Colon (tissue), 2 donors: ENCODE measurements at regions not wholly inside any gene's neighbourhood (a gene's known extent, or its start where the extent isn't known, plus 50 kb on each side); places are given as distances from the start of the nearest gene placed in this dataset.
"Not testable (repeated sequence)": the region's sequence is repeated elsewhere in the genome, so short reads cannot be mapped to it uniquely, and the experiment has no call there.

ENCODE experiments used
- FAIRE-seq: peaks from 2 replicates; lab custom pipeline; 2012; peaks lifted over from hg19 to GRCh38; lab: Jason Lieb, UNC
- donor health status: control.
- donor health status: control.

DNA sequence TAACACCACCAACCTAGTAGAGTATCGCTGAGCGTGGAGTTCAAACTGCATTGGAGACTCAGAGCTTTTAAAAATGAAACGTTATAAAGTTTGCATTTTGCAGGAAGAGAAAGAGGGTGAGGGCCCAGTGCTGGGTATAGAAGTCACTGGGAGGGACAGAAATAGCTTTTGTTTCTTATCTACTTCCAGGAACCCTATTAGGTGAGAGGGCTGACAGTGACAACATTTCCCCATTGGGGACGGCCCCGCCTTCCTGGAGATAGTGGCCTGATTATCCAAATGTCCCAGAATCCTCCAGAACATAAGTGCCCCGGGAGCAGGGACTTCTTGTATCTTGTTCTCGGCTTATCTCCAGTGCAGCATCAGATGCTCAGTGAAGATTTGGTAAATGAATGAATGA, 574.9 kb downstream of the PTPRU start:
- no peak for FAIRE-seq

DNA sequence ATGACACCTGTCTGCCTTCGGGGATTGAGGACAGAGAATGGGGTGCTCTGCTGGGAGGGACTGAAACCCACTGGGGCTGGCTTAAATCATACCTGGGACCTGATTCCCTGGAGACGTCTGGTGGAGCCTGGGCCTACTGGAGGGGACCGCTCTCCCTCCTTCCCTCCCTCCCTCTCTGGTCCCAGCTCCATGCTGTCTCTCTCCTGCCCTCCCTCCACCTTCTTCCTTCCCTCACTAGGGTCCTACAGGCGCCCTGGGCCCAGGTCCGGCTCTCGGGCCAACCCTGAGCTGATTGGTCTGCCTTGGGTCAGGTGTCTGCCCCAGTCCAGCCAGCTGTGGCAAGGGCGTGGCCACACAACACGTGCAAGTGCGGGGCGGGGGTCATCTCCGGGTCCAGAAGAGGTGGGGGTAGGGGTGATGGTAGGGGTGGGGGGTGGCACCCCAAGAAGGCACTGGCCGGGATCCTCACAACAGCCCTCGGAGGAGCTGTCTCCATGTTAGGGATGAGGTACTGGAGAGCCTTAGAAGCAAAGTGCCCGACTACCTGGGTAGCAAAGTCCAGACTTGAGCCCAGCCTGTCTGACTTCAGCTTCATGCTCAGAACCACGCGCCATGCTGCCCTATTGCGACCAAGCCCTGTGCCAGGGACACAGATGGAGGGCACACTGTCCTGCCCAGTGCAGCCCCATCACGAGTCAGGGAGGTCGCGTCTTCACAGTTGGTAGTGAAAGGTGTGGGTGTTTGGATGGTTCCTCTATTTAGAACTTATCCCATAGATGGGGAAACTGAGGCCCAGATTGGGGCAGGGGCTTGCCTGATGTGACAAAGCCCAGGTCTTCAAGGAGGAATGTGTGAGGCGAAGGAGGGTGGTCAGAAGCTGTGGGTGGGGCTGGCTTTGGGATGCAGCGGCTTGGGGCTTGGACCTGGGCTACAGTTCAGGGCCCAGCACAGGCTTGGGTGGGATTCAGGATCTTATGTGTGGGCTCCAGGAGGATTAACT, 574.1 kb downstream of the PTPRU start:
- FAIRE-seq = no peak

DNA sequence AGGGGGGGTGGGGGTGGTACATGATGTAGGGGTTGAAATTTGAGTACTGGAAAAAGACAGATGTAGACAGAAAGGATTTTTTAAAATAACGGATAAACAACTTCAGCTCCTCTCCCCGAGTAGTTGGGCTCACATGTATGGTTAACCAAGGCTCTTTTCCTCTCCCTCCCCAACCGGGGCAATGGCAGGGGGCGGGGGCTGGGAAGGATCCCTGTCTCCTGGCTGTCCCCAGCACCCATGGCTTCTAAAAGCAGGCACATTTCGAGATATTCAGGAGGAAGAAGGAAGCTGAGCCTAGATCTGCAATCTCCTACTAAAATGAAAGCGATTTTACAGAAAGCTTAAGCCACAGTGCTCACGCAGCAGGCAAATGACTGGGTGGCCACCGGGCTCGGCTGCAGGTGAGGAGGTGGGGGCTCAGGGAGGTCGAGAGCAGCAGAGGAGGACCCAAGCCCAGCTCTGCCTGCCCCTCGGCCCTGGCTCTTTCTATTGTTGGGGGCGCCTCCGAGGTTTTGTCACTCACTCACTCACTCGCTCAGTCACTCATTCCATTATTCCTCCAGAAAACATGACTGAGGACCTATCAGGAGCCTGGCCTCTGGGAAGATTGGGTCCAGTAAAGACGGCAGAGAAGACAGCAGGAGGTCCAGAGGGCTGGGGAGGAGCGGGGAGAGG, 573.3 kb downstream of the PTPRU start:
- FAIRE-seq = no peak

DNA sequence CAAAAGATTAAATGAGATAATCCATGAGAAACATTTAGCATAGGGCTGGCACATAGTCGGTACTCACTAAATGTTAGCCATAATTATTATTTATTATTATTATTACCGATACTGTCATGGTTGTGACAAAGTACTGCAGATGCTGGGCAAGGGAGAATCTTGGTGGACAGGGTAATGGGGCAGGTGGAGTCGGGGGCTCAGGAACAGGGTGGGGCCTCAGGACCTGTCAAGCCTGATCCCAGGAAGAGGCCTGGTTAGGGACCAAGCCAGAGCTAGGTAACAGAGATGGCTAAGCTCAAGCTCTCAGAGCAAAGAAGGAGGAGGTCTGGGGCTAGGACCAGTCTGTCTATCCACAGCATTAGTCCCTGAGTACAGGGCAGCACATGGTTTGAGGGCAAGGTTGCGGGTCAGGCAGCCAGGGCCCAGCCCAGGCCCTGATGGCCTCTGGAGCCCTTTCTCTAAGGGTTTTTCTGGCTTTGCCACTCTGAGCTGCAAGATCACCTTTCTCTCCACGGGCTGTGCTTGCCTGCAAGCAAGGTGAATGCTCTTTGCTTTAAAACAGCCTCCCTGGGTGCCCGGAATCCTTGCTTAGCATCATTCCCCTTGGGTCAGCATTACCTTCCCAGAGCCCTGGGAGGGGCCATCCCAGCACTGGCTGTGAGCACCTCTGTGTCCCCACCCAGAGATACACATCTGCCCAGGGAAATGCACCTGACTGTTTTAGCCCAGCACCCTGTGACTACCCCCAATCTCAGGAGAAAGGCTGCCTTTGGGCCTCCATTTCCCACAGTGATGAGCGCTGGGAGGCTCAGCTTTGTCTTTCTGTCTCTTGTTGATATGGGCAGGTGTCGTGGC, 572.0 kb downstream of the PTPRU start:
- FAIRE-seq = no peak

DNA sequence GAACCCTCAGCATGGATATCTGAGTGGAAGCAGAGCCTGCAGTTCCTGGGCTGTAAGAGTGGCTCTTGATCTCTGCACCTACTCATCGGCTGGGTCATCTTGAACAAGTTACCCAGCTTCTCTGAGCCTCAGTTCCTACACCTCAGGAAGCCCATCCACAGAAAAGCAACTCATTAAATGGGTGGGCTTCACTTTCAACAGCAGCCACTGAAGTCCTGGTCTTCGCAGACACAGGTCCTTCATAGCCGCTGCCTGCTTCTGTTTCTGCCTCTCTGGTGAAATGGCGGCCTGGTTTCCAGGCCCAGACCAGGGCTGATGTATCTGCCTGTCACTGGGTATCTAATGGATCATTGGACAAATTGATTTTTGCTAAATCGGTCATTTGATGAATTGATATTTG, 571.4 kb downstream of the PTPRU start:
- FAIRE-seq = no peak

DNA sequence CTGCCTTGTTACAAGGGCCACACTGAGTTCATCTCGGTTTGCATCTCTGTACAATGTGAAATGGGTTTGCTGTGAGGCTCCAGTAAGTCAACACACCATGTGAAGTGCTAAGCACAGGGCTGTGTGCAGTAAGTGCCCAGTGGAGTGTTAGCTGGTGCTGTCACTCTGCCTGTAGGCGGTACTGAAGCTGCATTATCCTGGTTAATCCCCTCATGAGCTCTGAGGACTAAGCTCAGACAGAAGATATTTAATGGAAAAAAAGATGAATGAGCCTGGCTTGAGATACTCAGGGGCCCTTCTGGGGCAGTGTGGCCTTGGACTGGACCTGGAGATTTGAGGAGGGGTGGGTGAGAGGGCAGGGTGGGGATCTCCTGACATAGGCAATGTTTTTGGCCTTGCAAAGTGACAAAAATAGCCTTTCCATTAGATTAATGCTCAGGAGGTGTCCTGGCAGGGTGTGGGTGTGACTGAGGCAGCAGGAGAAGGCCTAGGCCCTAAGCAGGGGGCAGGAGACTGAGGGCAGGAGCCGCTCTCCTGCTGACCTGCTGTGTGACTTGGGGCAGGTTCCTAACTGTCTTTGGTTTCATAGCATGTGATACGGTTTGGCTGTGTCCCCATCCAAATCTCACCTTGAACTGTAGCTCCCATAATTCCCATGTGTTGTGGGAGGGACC, 570.5 kb downstream of the PTPRU start:
- FAIRE-seq = no peak

DNA sequence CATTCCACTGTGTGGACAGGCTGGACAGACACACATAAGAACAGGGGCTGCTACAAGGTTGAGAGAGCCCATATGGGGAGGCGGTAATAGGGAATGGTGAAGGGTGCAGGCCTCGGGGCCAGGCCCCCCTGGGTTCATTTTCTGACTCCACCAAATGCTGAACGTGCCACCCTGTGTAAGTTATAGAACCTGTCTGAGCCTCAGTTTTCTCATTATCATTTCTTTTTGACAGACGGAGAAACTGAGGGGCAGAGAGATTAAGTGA, 569.5 kb downstream of the PTPRU start:
- no peak for FAIRE-seq

DNA sequence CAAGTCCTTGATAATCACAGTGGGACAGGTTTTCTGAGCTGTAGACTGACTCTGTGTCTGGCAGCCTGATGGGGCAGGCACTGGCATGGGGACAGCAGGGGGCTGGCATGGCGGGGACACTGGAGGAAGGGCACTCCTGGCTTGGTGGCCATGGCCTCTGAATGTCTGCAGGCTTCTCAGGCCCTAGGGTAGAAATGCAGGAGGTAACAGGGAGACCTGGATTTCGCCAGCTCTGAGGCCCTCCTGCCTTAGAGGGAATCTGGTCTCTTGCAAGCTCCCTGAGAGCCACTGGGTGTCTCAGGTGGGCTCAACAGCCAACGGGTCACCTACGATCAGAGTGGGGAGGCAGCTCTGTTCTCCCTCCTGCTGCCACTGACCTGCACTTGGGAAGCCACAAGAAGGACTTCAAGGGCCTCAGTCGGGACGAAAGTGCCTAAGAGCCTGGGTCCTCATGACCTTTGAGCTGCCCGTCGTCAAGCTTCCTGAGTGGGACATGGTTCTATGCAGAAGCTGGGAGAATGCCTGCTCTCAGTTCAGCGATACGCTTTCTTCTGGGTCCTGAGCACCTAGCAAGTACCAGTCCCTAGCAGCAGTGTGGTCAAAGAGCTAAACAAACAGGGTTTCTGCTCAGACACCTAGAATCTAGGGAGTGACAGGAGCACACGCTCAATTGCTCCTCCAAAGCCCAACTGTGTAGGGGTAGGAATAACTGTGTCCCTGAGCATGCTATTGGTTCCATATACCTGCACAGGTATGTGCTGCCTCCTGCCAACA, 569.0 kb downstream of the PTPRU start:
- no peak for FAIRE-seq

DNA sequence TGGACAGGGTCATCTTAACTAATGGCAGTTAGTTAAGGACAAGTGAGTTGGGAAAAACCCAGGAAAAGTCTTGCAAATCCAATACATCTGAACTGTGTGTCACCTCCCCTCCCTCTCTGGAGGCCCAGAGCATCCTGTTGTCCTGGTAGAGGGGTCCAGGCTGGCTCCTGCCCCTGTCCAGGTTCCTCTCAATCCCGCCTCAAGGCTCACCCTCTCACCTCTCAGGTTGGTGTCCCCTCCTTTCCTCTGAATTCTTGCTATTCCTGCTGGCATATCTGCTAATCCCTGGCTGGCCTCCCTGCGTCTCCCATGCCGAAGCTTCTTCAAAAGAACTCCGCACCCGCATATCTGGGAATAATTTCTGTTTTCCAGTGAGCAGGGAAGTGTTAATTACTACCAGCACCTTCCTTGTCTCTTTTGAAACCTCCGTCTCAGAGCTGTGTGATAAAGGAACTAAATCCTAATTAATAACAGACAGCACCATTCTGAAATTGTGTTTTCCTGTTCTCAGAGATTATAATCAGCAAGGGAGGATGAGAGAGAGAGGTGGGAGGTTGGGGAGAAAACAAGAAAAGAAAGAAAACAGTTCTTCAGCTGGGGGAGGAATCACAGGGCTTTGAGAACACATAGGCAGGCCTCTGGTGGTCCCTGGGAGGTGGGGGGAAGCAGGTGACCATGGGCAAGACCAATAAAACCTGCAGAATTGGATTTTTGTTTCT, 568.0 kb downstream of the PTPRU start:
- no peak for FAIRE-seq

DNA sequence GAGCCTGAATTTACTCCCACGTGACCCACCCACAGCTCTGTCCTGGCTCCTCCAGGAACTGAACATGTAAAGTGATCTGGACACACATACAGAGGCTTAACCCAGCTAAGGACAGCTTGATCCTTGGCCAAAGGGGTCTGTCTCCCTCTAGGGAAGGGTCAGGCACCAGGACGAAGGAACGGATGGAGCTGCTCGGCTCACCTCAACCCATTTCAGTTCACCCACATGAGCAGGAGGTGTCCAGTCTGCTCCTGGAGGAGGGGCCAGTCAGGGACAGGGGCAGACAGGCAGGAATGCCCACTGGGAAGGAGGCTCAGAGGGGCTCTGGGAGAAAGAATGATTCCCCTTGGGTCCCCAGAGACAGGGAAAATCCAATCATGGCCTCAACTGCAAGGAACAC, 567.2 kb downstream of the PTPRU start:
- no peak for FAIRE-seq

DNA sequence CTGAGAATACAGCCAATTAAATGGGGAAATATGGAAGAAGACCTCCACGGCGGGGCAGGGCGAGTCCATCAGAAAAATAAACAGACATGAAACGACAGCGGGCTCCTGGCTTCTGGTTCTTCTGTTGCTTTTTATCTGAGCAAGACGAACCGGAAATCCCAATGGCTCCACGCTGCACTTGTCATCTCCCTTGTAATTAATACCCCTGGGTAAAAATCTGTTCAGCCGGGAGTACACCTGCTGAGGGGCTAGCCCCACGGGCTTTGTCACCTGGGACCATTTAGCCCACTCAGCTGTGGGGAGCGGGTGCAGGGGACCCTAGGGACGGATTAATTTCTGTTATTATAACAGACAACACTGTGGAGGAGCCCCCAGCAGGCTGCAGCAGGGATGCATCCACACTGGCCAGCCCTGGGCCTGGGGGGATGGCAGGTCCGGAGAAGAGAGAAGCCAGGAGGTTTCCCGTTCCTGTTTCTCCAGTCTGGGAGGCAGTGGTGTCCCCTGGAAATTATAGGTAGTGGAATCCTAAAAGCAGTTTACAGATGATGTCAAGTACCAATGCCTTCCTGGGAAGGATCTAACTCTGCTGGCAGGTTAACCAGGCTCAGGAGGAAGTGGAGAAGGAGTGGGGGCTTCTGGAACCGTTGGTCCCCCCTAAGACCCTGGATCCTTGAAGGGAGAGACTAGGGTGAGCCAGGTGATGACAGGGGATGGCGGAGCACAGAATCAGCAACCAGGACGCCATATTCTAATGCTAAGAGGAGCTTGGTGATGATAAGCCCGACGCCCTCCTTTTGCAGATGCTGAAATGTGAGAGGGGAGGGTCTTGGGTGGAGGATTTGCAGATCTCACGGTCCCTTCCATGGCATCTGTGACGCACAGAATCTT, 566.1 kb downstream of the PTPRU start:
- FAIRE-seq = no peak

DNA sequence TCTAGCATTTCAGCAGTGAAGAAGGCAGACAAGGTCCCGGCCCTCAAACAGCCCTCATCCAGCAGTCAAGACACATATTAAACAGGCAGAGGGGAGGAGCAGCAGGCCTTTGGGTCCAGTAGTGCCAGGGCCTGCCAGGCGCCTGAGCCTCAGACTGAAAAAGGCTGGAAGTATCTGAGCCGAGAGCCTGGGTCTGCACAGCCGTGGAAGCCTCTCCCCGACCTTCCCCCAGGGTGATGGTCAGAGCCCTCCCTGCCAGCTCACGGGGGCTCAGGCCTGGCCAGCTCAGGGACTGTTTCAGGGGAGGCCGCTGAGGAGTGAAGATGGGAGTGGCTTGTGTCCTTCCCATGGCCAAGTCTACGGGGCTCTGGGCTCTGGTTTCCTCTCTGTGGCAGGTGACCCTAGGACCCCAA, 565.2 kb downstream of the PTPRU start:
- no peak for FAIRE-seq

DNA sequence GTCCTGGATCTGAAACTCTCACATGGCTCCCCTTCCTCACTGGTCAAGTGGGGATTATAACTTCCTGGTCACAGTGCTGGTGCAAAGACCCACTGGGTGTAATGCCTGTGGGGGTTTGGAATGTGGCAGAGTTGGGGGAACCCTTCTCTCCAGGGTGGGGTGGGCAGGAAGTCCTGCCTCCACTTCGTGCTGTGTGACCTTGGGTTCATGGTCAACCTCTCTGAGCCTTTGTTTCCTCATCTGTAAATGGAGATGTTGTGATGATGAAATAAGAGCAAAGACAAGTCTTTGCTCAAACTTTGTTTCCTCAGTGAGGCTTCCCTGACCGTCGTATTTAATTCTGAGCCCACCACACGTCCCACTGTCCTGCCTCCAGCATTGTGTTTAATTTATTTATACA, 564.7 kb downstream of the PTPRU start:
- no peak for FAIRE-seq

DNA sequence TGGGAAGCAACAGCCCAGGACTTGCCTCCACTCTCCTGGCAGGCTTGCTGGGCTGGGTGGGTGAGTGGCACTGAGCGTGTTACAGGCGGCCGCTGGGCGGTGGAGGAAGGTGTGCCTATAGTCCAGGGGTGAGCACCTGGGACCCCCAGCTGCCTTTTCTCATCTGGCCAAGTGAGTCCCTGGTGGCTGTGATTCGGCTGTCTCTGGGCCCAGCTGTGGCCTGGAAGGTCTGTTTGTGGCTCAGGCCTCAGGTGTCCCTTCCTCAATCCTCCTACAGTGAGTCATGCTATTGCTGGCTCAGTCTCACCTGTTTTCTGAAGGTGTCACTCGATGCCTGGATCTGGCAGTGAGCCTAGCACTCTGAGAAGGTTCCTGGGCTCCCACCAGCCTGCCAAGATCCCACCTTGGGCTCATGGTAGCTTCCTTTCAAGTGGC, 564.2 kb downstream of the PTPRU start:
- FAIRE-seq = no peak

DNA sequence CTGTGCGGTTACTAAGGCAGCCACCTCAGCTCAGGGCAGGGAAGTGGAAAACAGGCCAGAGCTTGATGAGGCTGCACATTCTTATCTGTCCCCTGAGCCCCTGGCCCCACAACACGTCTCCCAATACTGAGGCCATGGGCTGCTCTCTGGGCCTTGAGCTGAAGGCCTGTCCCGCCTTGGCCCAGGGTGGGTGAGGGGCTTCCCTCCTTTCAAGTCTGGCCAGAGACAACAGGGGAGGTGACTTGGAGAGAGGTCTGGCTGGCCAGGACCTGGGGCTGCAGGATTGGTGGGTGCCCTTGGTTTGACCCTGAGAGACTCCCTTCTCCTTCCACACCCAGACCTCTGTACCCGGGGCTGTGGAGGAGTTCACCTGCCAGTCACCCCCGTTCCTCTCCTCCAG, 563.8 kb downstream of the PTPRU start:
- no peak for FAIRE-seq

DNA sequence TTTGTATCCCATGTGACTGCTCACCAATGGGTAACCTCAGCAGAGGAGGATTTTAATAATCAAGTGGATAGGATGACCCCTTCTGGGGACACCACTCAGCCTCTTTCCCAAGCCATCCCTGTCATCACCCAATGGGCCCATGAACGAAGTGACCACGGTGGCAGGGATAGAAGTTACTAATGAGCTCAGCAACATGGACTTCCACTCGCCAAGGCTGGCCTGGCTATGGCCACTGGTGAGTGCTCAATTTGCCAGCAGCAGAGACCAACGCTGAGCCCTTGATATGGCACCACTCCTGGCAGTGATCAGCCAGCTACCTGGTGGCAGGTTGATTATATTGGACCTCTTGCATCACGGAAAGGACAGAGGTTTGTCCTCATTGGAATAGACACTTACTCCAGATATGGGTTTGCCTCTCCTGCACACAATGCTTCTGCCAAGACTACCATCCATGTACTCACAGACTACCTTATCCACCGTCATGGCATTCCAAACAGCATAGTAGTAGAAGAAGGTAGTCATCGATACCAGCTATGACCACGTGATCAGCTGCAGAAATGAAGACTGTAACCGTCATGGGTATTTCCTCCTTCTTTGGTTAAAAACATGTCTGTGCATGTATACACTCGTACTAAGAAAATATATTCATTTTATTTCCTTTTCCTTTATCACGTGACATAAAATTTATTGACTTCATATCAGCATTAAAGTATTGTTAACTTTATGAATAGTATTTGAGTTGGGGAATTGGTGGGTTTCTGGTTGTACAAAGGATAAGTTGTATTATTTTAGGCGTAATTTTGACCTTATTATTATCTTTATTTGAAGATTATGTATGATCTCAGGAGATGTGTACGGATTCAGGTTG, 562.6 kb downstream of the PTPRU start:
- FAIRE-seq = no peak

DNA sequence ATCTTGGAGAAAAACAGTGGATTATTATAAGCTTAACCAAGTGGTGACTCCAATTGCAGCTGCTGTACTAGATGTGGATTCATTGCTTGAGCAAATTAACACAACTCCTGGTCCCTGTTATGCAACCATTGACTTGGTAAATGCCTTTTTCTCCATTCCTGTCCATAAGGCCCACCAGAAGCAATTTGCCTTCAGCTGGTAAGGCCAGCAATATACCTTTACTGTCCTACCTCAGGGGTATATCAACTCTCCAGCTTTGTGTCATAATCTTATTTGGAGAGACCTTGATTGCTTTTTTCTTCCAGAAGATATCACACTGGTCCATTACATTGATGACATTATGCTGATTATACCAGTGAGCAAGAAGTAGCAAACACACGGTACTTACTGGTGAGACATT, 560.8 kb downstream of the PTPRU start:
- not testable (repeated sequence) for FAIRE-seq

DNA sequence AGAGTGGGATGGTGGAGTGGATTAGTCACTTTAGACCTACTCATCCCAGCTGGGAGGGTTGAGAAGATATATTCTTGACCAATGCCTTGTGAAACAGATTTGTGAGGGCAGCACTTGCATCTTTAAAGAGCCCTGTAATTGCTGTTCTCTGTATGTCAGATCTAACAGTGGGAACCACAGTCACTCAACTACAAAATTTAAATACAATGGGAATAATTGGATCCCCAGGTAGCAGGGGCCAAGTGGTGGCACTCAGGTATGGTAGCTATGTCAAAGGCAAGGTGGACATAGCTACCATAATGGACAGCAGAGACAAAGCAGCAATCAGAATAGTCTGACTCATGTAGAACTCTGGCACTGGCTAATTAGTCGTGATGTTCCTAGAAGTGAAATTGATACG, 559.6 kb downstream of the PTPRU start:
- FAIRE-seq = not testable (repeated sequence)
